22Rv1 (cell line): ENCODE measurements at regions not wholly inside any gene's neighbourhood (a gene's known extent, or its start where the extent isn't known, plus 50 kb on each side); places are given as distances from the start of the nearest gene placed in this dataset.

ENCODE experiments used
- H3K27ac ChIP-seq: fragments of 450-650 bp; 2 replicates; pipeline ENCODE4 v1.5.1; 2017
- ZFX ChIP-seq: fragments of 450-650 bp; IDR thresholded peaks from 2 replicates; pipeline ENCODE4 v1.6.1; 2017; ENCODE audit warnings: antibody characterized with exemption, borderline replicate concordance
- TF ChIP-seq, protein P1 (sequence below): fragments of 450-650 bp; IDR thresholded peaks from 2 replicates; pipeline ENCODE4 v1.5.1; 2017; ENCODE audit warnings: mild to moderate bottlenecking

DNA sequence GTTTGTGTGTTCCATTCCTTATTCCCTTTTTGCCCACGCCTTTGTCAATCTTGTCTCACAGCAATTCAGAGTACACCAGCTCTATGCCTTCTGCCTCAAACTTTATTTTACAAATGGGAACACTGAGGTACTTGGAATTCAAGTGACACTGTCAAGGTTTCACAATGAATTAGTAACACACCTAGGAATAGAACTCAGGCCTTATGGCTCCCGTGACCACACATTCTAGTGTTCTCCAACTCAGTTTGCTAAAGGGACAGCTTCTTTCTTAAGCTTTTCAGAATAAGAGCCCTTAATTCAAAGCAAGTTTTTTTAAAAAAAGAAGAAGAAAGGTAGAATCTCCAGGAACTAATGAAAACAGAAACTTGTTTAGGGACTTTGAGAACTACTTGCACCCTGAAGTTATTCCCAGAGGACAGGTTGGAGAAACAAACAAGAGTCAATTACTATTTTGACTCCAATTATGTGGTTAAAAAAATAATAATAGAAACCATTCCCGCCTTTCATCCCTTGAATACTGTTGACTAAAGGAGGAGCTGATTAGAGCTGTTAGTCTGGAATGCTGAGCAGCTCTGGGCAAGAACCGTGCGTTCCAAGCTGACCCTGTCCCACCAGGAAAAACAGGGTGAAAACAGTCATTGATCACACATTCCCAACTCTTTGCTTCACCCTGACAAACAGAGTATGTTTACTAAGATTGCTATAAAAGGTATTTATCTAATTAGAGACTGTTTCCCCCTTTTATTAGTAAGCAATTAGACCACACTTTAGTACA is 408.8 kb upstream of the CNKSR2 start:
- no peak overlapping the region for H3K27ac ChIP-seq
- no peak for TF ChIP-seq ZFX
- TF ChIP-seq, protein P1, sequence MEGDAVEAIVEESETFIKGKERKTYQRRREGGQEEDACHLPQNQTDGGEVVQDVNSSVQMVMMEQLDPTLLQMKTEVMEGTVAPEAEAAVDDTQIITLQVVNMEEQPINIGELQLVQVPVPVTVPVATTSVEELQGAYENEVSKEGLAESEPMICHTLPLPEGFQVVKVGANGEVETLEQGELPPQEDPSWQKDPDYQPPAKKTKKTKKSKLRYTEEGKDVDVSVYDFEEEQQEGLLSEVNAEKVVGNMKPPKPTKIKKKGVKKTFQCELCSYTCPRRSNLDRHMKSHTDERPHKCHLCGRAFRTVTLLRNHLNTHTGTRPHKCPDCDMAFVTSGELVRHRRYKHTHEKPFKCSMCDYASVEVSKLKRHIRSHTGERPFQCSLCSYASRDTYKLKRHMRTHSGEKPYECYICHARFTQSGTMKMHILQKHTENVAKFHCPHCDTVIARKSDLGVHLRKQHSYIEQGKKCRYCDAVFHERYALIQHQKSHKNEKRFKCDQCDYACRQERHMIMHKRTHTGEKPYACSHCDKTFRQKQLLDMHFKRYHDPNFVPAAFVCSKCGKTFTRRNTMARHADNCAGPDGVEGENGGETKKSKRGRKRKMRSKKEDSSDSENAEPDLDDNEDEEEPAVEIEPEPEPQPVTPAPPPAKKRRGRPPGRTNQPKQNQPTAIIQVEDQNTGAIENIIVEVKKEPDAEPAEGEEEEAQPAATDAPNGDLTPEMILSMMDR: no peak

DNA sequence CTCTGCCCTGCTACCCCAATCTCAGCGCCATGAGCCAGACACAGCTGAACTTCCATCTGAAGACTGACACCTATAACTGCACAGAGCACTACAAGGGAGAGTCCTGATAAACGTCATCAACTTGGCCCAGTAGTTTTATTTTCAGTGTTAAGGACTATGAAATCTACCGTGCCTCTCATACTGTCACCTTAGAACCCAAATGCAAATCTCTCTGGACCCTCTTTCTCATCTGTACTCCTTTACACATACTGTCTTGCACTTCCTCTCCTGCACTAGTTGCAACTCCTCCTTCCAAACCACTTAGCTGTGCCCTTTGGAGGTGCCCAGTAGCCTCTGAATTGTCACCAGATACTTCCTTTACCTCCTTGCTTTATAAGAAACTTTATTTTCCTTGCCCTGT is 420.2 kb upstream of the CNKSR2 start:
- H3K27ac ChIP-seq: no peak overlapping the region
- TF ChIP-seq ZFX: no peak
- TF ChIP-seq, protein P1: no peak

DNA sequence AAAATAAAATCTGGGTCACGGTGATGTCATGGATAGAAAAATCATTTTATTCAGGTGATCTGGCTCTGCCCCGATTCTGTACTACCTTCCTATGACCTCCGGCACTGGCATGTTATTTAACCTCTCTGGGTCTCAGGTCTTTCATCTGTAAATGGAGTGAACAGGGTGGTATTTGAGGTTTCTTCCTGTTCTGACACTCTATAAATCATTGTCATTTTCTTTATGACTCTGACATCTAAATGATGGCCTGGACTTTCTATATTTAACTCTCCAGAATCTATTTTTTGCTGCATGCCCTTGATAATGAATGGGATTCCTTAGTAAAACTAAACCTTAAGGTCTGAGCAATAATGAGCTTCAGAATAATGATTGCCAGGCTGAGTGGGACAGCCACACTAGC is 422.0 kb upstream of the CNKSR2 start:
- TF ChIP-seq, protein P1: no peak
- TF ChIP-seq ZFX: no peak
- H3K27ac ChIP-seq: no peak overlapping the region

DNA sequence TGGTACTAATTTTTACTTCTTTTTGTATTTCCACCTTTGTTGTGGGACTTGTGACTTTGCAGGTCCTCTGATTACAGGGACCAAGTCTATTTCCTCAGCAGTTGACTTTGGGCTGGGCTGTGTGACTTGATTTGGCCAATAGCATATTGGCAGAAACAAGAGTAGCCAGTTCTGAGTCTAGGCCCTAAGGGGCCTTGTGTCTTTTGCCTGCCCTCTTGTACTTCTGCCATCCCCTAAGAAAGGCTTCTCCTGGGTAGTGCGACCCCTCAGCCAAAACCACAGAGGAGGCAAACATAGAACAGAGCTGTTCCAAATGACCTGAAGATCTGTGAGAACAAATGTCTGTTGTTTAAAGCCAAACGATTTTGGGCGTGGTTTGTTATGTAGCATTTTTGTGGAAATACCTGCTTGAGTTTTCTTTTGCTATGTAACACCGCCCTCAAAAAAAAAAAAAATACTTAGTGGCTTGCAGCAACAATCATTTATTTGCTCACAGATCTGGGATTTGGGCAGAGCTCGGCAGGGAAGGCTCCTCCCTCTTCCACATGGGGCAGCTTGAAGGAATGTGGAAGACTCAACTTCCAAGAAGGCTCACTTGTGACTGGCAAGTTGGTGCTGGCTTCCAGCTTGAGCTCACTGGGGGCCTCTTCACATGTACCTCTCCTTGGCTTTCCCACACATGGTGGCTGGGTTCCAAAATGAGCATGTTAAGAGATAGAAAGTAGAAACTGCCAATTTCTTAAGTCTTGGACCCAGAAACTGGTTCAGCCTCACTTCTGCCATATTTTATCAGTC is 423.0 kb upstream of the CNKSR2 start:
- TF ChIP-seq ZFX: no peak
- TF ChIP-seq, protein P1: no peak
- no peak overlapping the region for H3K27ac ChIP-seq

DNA sequence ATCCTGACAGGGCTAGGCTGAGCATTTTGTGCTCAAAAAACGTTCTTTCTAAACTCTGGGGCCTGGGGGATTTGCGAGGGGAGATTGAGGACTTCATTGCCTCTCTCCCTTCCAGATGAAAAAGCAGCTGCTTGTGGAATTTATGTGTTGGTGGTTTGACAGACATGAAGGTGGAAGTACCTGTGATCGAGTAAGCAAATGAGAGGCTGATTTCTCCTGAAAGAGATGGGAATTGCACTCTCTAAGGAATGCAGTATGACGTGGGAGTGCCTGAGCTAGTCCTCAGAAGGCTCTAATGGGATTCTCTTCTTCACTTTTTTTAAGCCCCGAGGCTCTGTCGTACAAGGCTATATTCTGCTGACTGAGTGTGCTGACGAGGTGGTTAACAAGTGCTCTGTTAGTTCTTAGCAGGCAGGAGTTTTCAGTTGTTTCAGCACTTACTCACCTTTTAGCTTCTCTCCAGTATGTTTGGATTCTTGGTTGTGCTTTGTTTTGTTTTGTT is 426.8 kb upstream of the CNKSR2 start:
- TF ChIP-seq, protein P1: no peak
- TF ChIP-seq ZFX: no peak
- H3K27ac ChIP-seq: no peak overlapping the region

DNA sequence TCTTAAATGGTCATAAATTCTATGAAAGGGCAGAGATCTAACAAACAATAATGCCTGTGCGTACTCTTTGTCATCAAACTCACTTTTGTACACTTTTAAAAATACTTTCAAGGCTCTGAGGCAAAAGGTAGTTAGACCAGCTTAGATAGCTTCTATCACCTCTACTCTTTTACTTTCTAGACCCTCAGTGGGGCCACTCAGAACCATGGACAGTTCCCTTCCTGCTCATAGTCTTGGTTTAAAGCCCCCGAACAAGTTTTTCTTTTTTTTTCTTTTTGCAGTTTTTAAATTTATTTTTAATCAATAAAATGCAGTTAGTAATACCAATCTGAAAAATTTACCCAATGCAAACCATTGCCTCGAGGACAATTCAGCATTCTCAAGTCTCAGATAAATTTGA is 460.5 kb upstream of the CNKSR2 start:
- TF ChIP-seq ZFX: no peak
- TF ChIP-seq, protein P1: no peak
- no peak overlapping the region for H3K27ac ChIP-seq

DNA sequence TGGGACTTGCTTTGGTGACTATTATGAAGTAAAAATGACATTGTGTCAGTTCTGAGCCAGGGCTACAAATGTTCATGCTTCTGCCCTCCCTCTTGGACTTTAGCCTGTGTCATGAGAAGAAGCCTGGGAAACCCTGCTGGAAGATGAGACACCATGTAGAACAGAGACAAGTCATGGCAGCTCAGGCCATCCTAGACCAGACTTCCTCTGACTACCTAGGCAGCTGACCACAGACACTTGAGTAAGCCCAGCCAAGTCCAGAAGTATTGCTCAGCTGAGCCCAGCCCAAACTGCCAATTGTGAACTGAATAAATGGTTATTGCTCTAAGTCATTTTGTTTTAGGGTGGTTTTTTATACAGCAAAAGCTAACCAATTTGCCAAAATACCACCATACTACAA is 467.6 kb upstream of the CNKSR2 start:
- TF ChIP-seq ZFX: no peak
- TF ChIP-seq, protein P1: no peak
- H3K27ac ChIP-seq: no peak overlapping the region
